Body of pancreas (tissue), 4 donors: ENCODE measurements at regions not wholly inside any gene's neighbourhood (a gene's known extent, or its start where the extent isn't known, plus 50 kb on each side); places are given as distances from the start of the nearest gene placed in this dataset.

ENCODE experiments used
- ATAC-seq: fragments of 150-250 bp; one replicate; pipeline ENCODE4 v1.9.1; 2016
- DNase-seq, 4 donors: peaks; one replicate each; pipeline ENCODE4 v3.0.0-alpha.2; 2019
- H3K27ac ChIP-seq, 4 donors: fragments of 200-600 bp; sonication (generic); 1 replicate in 3 of 4; 2 replicates in 1 of 4; pipeline versions ENCODE4 v1.5.1 to v1.6.1; 2016 to 2019; ENCODE audit warnings: mild to moderate bottlenecking in 1 of 4, mixed read lengths in 1 of 4, moderate library complexity in 1 of 4
- H3K27me3 ChIP-seq, 2 donors: fragments of 200-600 bp; sonication (generic); one replicate each; pipeline ENCODE4 v1.6.0; 2016; ENCODE audit warnings: mild to moderate bottlenecking in 1 of 2
- H3K36me3 ChIP-seq, 2 donors: fragments of 200-600 bp; sonication (generic); replicated peaks in 1 of 2; 2 replicates each; pipeline ENCODE4 v1.5.1; 2016; ENCODE audit warnings: low read depth in 2 of 2; ENCODE audit not compliant: insufficient read depth in 1 of 2
- H3K4me1 ChIP-seq: fragments of 200-600 bp; sonication (generic); one replicate; pipeline ENCODE4 v1.6.0; 2016
- H3K4me3 ChIP-seq, 2 donors: fragments of 200-600 bp; sonication (generic); 1 replicate in 1 of 2; 2 replicates in 1 of 2; pipeline ENCODE4 v1.5.1; 2016 to 2019
- H3K9me3 ChIP-seq, 3 donors: fragments of 200-600 bp; sonication (generic); 1 replicate in 2 of 3; 2 replicates in 1 of 3; pipeline ENCODE4 v1.5.1; 2016
- POLR2A ChIP-seq, 3 donors: fragments of 450-650 bp; IDR thresholded peaks; one replicate each; pipeline ENCODE4 v1.6.1; 2016; ENCODE audit warnings: antibody characterized with exemption in 3 of 3, mild to moderate bottlenecking in 2 of 3
- WGBS, 2 donors: methylation state at CpG; one replicate each; pipeline ENCODE4 v1.1.5; 2017; 5-methylcytosine and 5-hydroxymethylcytosine counted together
- intact Hi-C: fragments of 100-400 bp; cut with DNase I; formaldehyde crosslinking; loops from one replicate; pipeline ENCODE4 v1.15.1; 2023
- TF ChIP-seq, protein P1 (sequence below), 7 experiments: fragments of 450-650 bp in 4 of 7; fragments of 200-600 bp in 3 of 7; sonication (generic) in 3 of 7; IDR thresholded peaks; one replicate each; pipeline ENCODE4 v1.5.1; 2016 to 2019; ENCODE audit warnings: antibody characterized with exemption in 7 of 7

DNA sequence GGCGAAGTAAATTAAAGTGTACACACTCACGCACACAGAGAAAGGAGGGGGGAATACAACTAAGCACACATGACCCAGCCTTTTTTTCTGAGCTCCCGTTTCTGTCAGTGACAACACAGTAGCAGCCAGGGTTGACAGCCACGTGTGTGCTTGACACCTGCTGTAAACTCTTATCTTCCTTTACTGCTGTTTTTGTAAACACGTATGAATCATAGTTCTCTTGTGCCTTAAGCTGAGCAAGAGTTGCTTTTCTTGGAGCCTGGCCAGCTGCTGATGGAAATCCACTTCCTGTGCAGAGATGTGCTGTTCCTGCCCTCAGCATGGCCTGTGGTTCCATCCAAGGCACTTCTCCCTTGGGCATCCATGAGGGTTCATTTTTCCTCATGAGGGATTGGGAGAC lies 561.9 kb downstream of the GALR1 start:
- Histone ChIP-seq H3K27ac (no peak overlapping the region), H3K36me3 (no peaks in the 10 kb centered on the region), H3K9me3 (no peaks in the 10 kb centered on the region), H3K27me3 (no peaks in the 10 kb centered on the region), H3K4me1 (no peaks in the 10 kb centered on the region), H3K4me3 (no peak overlapping the region)
- DNase-seq (peak in 2 of 4 donors; percentile 8 to 20), ATAC-seq (no peak)
- intact Hi-C loops, result no loop called here
- TF ChIP-seq, protein P1, sequence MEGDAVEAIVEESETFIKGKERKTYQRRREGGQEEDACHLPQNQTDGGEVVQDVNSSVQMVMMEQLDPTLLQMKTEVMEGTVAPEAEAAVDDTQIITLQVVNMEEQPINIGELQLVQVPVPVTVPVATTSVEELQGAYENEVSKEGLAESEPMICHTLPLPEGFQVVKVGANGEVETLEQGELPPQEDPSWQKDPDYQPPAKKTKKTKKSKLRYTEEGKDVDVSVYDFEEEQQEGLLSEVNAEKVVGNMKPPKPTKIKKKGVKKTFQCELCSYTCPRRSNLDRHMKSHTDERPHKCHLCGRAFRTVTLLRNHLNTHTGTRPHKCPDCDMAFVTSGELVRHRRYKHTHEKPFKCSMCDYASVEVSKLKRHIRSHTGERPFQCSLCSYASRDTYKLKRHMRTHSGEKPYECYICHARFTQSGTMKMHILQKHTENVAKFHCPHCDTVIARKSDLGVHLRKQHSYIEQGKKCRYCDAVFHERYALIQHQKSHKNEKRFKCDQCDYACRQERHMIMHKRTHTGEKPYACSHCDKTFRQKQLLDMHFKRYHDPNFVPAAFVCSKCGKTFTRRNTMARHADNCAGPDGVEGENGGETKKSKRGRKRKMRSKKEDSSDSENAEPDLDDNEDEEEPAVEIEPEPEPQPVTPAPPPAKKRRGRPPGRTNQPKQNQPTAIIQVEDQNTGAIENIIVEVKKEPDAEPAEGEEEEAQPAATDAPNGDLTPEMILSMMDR (IDR thresholded peaks at IDR 0.05), result no peak
- no peak for TF ChIP-seq POLR2A (IDR thresholded peaks at IDR 0.05)
- 27 to 31% methylated on average over 5 of the region's 5 CpGs for WGBS, 2 donors

- TF ChIP-seq, protein P1 (IDR thresholded peaks at IDR 0.05), result no peak
- TF ChIP-seq POLR2A (IDR thresholded peaks at IDR 0.05), result no peak
- Histone ChIP-seq H3K4me1 (no peaks in the 10 kb centered on the region), H3K9me3 (no peaks in the 10 kb centered on the region), H3K36me3 (no peaks in the 10 kb centered on the region), H3K27ac (no peak overlapping the region), H3K27me3 (no peaks in the 10 kb centered on the region), H3K4me3 (no peak overlapping the region)
- ATAC-seq (no peak), DNase-seq (no peak)
- 45 to 57% methylated on average over 3 of the region's 3 CpGs for WGBS, 2 donors
- intact Hi-C loops, result no loop called here
These were observed 566.2 kb downstream of the GALR1 start for GRCh38 chr18:77815666-77816338.

- 52 to 53% methylated on average over 1 of the region's 1 CpG for WGBS, 2 donors
- no peaks in the 10 kb centered on the region for H3K4me1 ChIP-seq
- H3K27ac ChIP-seq, result no peak overlapping the region
These were observed 568.7 kb downstream of the GALR1 start for GRCh38 chr18:77818328-77818727.

GRCh38 chr18:77820472-77820871 lies 570.8 kb downstream of the GALR1 start:
- no peak for DNase-seq

More at GRCh38 chr18:77818328-77818727, 568.7 kb downstream of the GALR1 start:
- intact Hi-C loops, result no loop called here
- Histone ChIP-seq H3K9me3 (no peaks in the 10 kb centered on the region), H3K4me3 (no peak overlapping the region), H3K27me3 (no peaks in the 10 kb centered on the region), H3K36me3 (no peaks in the 10 kb centered on the region)
- no peak for ATAC-seq
- DNase-seq, result no peak
- no peak for TF ChIP-seq POLR2A (IDR thresholded peaks at IDR 0.05)
- TF ChIP-seq, protein P1 (IDR thresholded peaks at IDR 0.05), result no peak

More at GRCh38 chr18:77820472-77820871, 570.8 kb downstream of the GALR1 start:
- no peaks in the 10 kb centered on the region for H3K4me1 ChIP-seq
- H3K4me3 ChIP-seq, result no peak overlapping the region
- no peak overlapping the region for H3K27ac ChIP-seq
- no peak for ATAC-seq
- intact Hi-C loops, result no loop called here
- no peaks in the 10 kb centered on the region for H3K9me3 ChIP-seq
- H3K27me3 ChIP-seq, result no peaks in the 10 kb centered on the region
- no peaks in the 10 kb centered on the region for H3K36me3 ChIP-seq
- 56 to 59% methylated on average over 13 of the region's 14 CpGs for WGBS, 2 donors
- TF ChIP-seq, protein P1 (IDR thresholded peaks at IDR 0.05), result no peak
- no peak for TF ChIP-seq POLR2A (IDR thresholded peaks at IDR 0.05)
